ENCODE measurements at regions not wholly inside any gene's neighbourhood (a gene's known extent, or its start where the extent isn't known, plus 50 kb on each side); places are given as distances from the start of the nearest gene placed in this dataset.

- TF ChIP-seq CTCF (IDR thresholded peaks at IDR 0.05 in 4 of 5, conservative IDR thresholded peaks at IDR 0.05 in 1 of 5) = no peak
- TF ChIP-seq POLR2A (IDR thresholded peaks at IDR 0.05) = no peak
- Histone ChIP-seq H3K9me3 (no peaks in the 10 kb centered on the region), H3K4me3 (no peak overlapping the region), H3K27ac (no peak overlapping the region), H3K27me3 (no peaks in the 10 kb centered on the region), H3K4me1 (no peaks in the 10 kb centered on the region), H3K36me3 (no peaks in the 10 kb centered on the region)
- in situ Hi-C loops (cut with MboI; ENCODE audit: low sequenced_read_pairs in 4 of 4) (no loop called here), intact Hi-C loops (cut with DNase I; ENCODE audit: low total_unique reads) (no loop called here)
- ATAC-seq (no peak), DNase-seq (no peak)
These were observed 470.1 kb upstream of the B3GAT1 start for GRCh38 chr11:134882141-134882540.

GRCh38 chr11:134880788-134881187 is 468.7 kb upstream of the B3GAT1 start:
- intact Hi-C loops (cut with DNase I; ENCODE audit: low total_unique reads) = no loop called here
- H3K4me1 ChIP-seq = no peaks in the 10 kb centered on the region
- no peak for ATAC-seq
- no peaks in the 10 kb centered on the region for H3K27me3 ChIP-seq
- no peak for TF ChIP-seq CTCF (IDR thresholded peaks at IDR 0.05 in 4 of 5, conservative IDR thresholded peaks at IDR 0.05 in 1 of 5)
- no peak for TF ChIP-seq POLR2A (IDR thresholded peaks at IDR 0.05)
- DNase-seq = no peak
- no peak overlapping the region for H3K27ac ChIP-seq
- no peaks in the 10 kb centered on the region for H3K36me3 ChIP-seq
- in situ Hi-C loops (cut with MboI; ENCODE audit: low sequenced_read_pairs in 4 of 4) = no loop called here
- H3K9me3 ChIP-seq = no peaks in the 10 kb centered on the region
- H3K4me3 ChIP-seq = no peak overlapping the region

GRCh38 chr11:134879931-134880330 is 467.9 kb upstream of the B3GAT1 start:
- no peaks in the 10 kb centered on the region for H3K9me3 ChIP-seq
- DNase-seq (no peak), ATAC-seq (no peak)
- in situ Hi-C loops (cut with MboI; ENCODE audit: low sequenced_read_pairs in 4 of 4) (no loop called here), intact Hi-C loops (cut with DNase I; ENCODE audit: low total_unique reads) (no loop called here)
- TF ChIP-seq POLR2A (IDR thresholded peaks at IDR 0.05) (no peak), CTCF (IDR thresholded peaks at IDR 0.05 in 4 of 5, conservative IDR thresholded peaks at IDR 0.05 in 1 of 5) (no peak)
- H3K36me3 ChIP-seq = no peaks in the 10 kb centered on the region
- no peak overlapping the region for H3K27ac ChIP-seq
- no peaks in the 10 kb centered on the region for H3K27me3 ChIP-seq
- no peak overlapping the region for H3K4me3 ChIP-seq
- no peaks in the 10 kb centered on the region for H3K4me1 ChIP-seq

GRCh38 chr11:134879341-134879740 is 467.3 kb upstream of the B3GAT1 start:
- no peaks in the 10 kb centered on the region for H3K36me3 ChIP-seq
- H3K9me3 ChIP-seq = no peaks in the 10 kb centered on the region
- ATAC-seq (no peak), DNase-seq (no peak)
- intact Hi-C loops (cut with DNase I; ENCODE audit: low total_unique reads) = no loop called here
- no peaks in the 10 kb centered on the region for H3K4me1 ChIP-seq
- H3K27me3 ChIP-seq = no peaks in the 10 kb centered on the region
- no peak overlapping the region for H3K27ac ChIP-seq
- H3K4me3 ChIP-seq = no peak overlapping the region
- TF ChIP-seq CTCF (IDR thresholded peaks at IDR 0.05 in 4 of 5, conservative IDR thresholded peaks at IDR 0.05 in 1 of 5) = no peak
- TF ChIP-seq POLR2A (IDR thresholded peaks at IDR 0.05) = no peak
- in situ Hi-C loops (cut with MboI; ENCODE audit: low sequenced_read_pairs in 4 of 4) = no loop called here

- H3K27me3 ChIP-seq = no peaks in the 10 kb centered on the region
- TF ChIP-seq POLR2A (IDR thresholded peaks at IDR 0.05) (no peak), CTCF (IDR thresholded peaks at IDR 0.05 in 4 of 5, conservative IDR thresholded peaks at IDR 0.05 in 1 of 5) (no peak)
- ATAC-seq (no peak), DNase-seq (no peak)
- no peak overlapping the region for H3K27ac ChIP-seq
- H3K4me1 ChIP-seq = no peaks in the 10 kb centered on the region
- H3K4me3 ChIP-seq = no peak overlapping the region
- H3K36me3 ChIP-seq = no peaks in the 10 kb centered on the region
- intact Hi-C loops (cut with DNase I; ENCODE audit: low total_unique reads) = no loop called here
- in situ Hi-C loops (cut with MboI; ENCODE audit: low sequenced_read_pairs in 4 of 4) = no loop called here
- no peaks in the 10 kb centered on the region for H3K9me3 ChIP-seq
These were observed 466.7 kb upstream of the B3GAT1 start for GRCh38 chr11:134878785-134879184.
